DOHH2 (cell line): ENCODE measurements at regions not wholly inside any gene's neighbourhood (a gene's known extent, or its start where the extent isn't known, plus 50 kb on each side); places are given as distances from the start of the nearest gene placed in this dataset.

Source experiments
- EZH2phosphoT487 ChIP-seq: fragments of 200-600 bp; sonication (generic); IDR thresholded peaks from 2 replicates; pipeline ENCODE4 v1.6.1; 2017; ENCODE audit warnings: borderline replicate concordance, mild to moderate bottlenecking, antibody characterized with exemption, low read length, moderate library complexity, mixed read lengths
- TF ChIP-seq, protein P1 (sequence below): fragments of 200-600 bp; sonication (generic); IDR thresholded peaks from one replicate; pipeline ENCODE4 v1.5.1; 2014; ENCODE audit warnings: antibody characterized with exemption, mild to moderate bottlenecking, low read depth, low read length; ENCODE audit not compliant: poor library complexity, severe bottlenecking

DNA sequence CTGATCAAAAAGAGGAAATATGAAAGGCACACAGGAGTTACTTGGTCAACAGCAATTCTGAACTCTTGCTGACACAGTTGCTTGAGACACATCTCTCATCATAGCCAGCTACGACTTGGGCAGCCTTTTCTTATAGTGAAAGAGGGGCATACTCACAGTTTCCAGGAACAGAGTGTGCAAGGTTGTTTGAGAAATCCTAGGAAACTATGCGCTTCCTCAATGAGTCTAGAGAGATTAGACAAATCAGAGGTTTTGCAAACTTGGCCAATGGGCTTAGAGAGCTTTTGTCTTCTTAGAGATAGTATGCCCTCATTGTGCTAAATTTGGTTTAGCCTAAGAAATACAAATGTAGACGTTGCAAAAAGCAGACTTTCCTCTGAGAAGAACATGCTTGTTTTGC is 370.4 kb downstream of the HGF start:
- TF ChIP-seq, protein P1, sequence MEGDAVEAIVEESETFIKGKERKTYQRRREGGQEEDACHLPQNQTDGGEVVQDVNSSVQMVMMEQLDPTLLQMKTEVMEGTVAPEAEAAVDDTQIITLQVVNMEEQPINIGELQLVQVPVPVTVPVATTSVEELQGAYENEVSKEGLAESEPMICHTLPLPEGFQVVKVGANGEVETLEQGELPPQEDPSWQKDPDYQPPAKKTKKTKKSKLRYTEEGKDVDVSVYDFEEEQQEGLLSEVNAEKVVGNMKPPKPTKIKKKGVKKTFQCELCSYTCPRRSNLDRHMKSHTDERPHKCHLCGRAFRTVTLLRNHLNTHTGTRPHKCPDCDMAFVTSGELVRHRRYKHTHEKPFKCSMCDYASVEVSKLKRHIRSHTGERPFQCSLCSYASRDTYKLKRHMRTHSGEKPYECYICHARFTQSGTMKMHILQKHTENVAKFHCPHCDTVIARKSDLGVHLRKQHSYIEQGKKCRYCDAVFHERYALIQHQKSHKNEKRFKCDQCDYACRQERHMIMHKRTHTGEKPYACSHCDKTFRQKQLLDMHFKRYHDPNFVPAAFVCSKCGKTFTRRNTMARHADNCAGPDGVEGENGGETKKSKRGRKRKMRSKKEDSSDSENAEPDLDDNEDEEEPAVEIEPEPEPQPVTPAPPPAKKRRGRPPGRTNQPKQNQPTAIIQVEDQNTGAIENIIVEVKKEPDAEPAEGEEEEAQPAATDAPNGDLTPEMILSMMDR, result no peak
- TF ChIP-seq EZH2phosphoT487, result no peak
